K562 (cell line): ENCODE measurements at regions not wholly inside any gene's neighbourhood (a gene's known extent, or its start where the extent isn't known, plus 50 kb on each side); places are given as distances from the start of the nearest gene placed in this dataset.

Source experiments
- ESRRA ChIP-seq: fragments of 450-650 bp; IDR thresholded peaks from 2 replicates; pipeline ENCODE4 v1.6.1; 2014; ENCODE audit warnings: low read depth, mild to moderate bottlenecking, moderate library complexity, borderline replicate concordance
- HDAC6 ChIP-seq: IDR thresholded peaks from 2 replicates; pipeline ENCODE4 v1.6.1; 2012; ENCODE audit warnings: low read depth, mild to moderate bottlenecking, control low read depth, inconsistent platforms, low read length, moderate library complexity
- HNRNPK ChIP-seq: fragments of 200-400 bp; formaldehyde crosslinking; IDR thresholded peaks from one replicate; pipeline ENCODE4 v1.6.1; 2018; ENCODE audit warnings: mild to moderate bottlenecking, low read depth, low read length; ENCODE audit not compliant: poor library complexity, severe bottlenecking
- JUND ChIP-seq, 2 experiments: IDR thresholded peaks; 2 replicates in 1 of 2; 3 replicates in 1 of 2; pipeline ENCODE4 v1.6.1; 2011; ENCODE audit warnings: borderline replicate concordance in 2 of 2, low read depth in 2 of 2, low read length in 2 of 2, improper control_type of control experiment in 1 of 2, missing biosample characterization in 1 of 2, missing genetic modification characterization in 1 of 2, missing genetic modification reagents in 1 of 2
- KDM1A ChIP-seq, 2 experiments: fragments of 450-650 bp; IDR thresholded peaks; 2 replicates each; pipeline ENCODE4 v1.6.1; 2016; ENCODE audit warnings: mild to moderate bottlenecking in 2 of 2
- NBN ChIP-seq: fragments of 450-650 bp; IDR thresholded peaks from 2 replicates; pipeline ENCODE4 v1.6.1; 2016; ENCODE audit warnings: low read depth, mild to moderate bottlenecking
- TRIM28 ChIP-seq: fragments of 450-650 bp; IDR thresholded peaks from 2 replicates; pipeline ENCODE4 v1.6.1; 2017
- TF ChIP-seq, protein P1 (sequence below), 2 experiments: fragments of 450-650 bp in 1 of 2; sonication (generic) in 1 of 2; formaldehyde crosslinking; conservative IDR thresholded peaks; 2 replicates each; pipeline versions ENCODE4 v1.4.0 to v1.8.1; 2020 to 2022; ENCODE audit warnings: mild to moderate bottlenecking in 1 of 2, missing genetic modification reagents in 1 of 2

- TF ChIP-seq TRIM28 (no peak), KDM1A (IDR thresholded peaks at IDR 0.05) (no peak), HDAC6 (no peak), JUND (IDR thresholded peaks at IDR 0.05; ENCODE audit: borderline replicate concordance, low read depth, low read length) (no peak), JUND (tag; IDR thresholded peaks at IDR 0.05; ENCODE audit: borderline replicate concordance, low read depth, low read length) (no peak), ESRRA (no peak), HNRNPK (no peak), NBN (no peak)
- TF ChIP-seq, protein P1, sequence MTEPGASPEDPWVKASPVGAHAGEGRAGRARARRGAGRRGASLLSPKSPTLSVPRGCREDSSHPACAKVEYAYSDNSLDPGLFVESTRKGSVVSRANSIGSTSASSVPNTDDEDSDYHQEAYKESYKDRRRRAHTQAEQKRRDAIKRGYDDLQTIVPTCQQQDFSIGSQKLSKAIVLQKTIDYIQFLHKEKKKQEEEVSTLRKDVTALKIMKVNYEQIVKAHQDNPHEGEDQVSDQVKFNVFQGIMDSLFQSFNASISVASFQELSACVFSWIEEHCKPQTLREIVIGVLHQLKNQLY (CRISPR knock-in tag; conservative IDR thresholded peaks at IDR 0.05), result no peak
These were observed 389.3 kb downstream of the LMO7 start for GRCh38 chr13:76025392-76025791.
